IMR-90 (cell line): ENCODE measurements at regions not wholly inside any gene's neighbourhood (a gene's known extent, or its start where the extent isn't known, plus 50 kb on each side); places are given as distances from the start of the nearest gene placed in this dataset.

ENCODE experiments used
- ATAC-seq: fragments of 200-7000 bp; cut with Tn5 transposase; 2 replicates; pipeline ENCODE4 v1.9.1; 2020; ENCODE audit warnings: low read depth, mild to moderate bottlenecking, moderate library complexity
- BruUV-seq: library from RNA; stranded (reverse); fragments of 400-500 nt; replicated peaks from 2 replicates; lab custom pipeline; 2021; lab: Mats Ljungman, UMichigan
- CTCF ChIA-PET: fragments of 300-600 bp; formaldehyde crosslinking; extraction: SDS; loops from one replicate; lab custom pipeline; 2021; ENCODE audit warnings: antibody characterized with exemption; lab: Yijun Ruan, JAX
- POLR2A ChIA-PET: fragments of 300-600 bp; sonication (Branson Sonifier 250); formaldehyde crosslinking; loops from one replicate; lab custom pipeline; 2022; ENCODE audit warnings: antibody characterized with exemption; ENCODE audit not compliant: unreplicated experiment; lab: Charles Lee
- DNase-seq: peaks from one replicate; pipeline ENCODE4 v3.0.0; 2013
- H2AFZ ChIP-seq: replicated peaks from 2 replicates; pipeline ENCODE3; 2013; ENCODE audit warnings: low read length, mild to moderate bottlenecking; ENCODE audit not compliant: poor library complexity
- H2AK5ac ChIP-seq: 2 replicates; pipeline ENCODE4 v1.6.1; 2013; ENCODE audit warnings: low read depth, low read length, inconsistent platforms
- H2AK9ac ChIP-seq: replicated peaks from 2 replicates; pipeline ENCODE3; 2013; ENCODE audit warnings: mild to moderate bottlenecking, low read depth, low read length, moderate library complexity; ENCODE audit not compliant: poor library complexity
- H2BK120ac ChIP-seq: 2 replicates; pipeline ENCODE4 v1.6.1; 2013; ENCODE audit warnings: low read depth, low read length, inconsistent platforms
- H2BK15ac ChIP-seq: 3 replicates; pipeline ENCODE4 v1.6.1; 2013; ENCODE audit warnings: low read depth, low read length, inconsistent platforms
- H2BK20ac ChIP-seq: 2 replicates; pipeline ENCODE4 v1.6.1; 2013; ENCODE audit warnings: low read depth, mild to moderate bottlenecking, inconsistent platforms, low read length, moderate library complexity
- H2BK5ac ChIP-seq: 2 replicates; pipeline ENCODE4 v1.6.1; 2013; ENCODE audit warnings: mild to moderate bottlenecking, low read depth, low read length, inconsistent platforms; ENCODE audit not compliant: poor library complexity, severe bottlenecking
- H3K14ac ChIP-seq: replicated peaks from 2 replicates; pipeline ENCODE4 v1.6.1; 2013; ENCODE audit warnings: low read depth, low read length, inconsistent platforms
- H3K18ac ChIP-seq: 2 replicates; pipeline ENCODE4 v1.6.1; 2013; ENCODE audit warnings: low read depth, low read length, control low read depth
- H3K23ac ChIP-seq: 2 replicates; pipeline ENCODE4 v1.6.1; 2013; ENCODE audit warnings: low read depth, low read length, inconsistent platforms
- H3K27ac ChIP-seq: 2 replicates; pipeline ENCODE4 v1.5.1; 2013; ENCODE audit warnings: mild to moderate bottlenecking, control low read depth, low read length; ENCODE audit not compliant: insufficient read depth
- H3K27me3 ChIP-seq: 2 replicates; pipeline ENCODE4 v1.6.1; 2013; ENCODE audit warnings: low read length; ENCODE audit not compliant: control insufficient read depth, insufficient read depth
- H3K36me3 ChIP-seq: 2 replicates; pipeline ENCODE4 v1.6.1; 2013; ENCODE audit warnings: low read length, mixed read lengths; ENCODE audit not compliant: control insufficient read depth, insufficient read depth
- H3K4ac ChIP-seq: 2 replicates; pipeline ENCODE4 v1.6.1; 2013; ENCODE audit warnings: low read depth, low read length, inconsistent platforms
- H3K4me1 ChIP-seq: 2 replicates; pipeline ENCODE4 v1.6.1; 2013; ENCODE audit warnings: low read length, mixed read lengths; ENCODE audit not compliant: control insufficient read depth, insufficient read depth
- H3K4me2 ChIP-seq: 2 replicates; pipeline ENCODE4 v1.6.1; 2013; ENCODE audit warnings: low read depth, mild to moderate bottlenecking, control low read depth, low read length, moderate library complexity
- H3K4me3 ChIP-seq: 2 replicates; pipeline ENCODE4 v1.5.1; 2013; ENCODE audit warnings: low read depth, mild to moderate bottlenecking, control low read depth, low read length, moderate library complexity; ENCODE audit not compliant: insufficient read depth
- H3K56ac ChIP-seq: 2 replicates; pipeline ENCODE4 v1.6.1; 2013; ENCODE audit warnings: low read length, inconsistent platforms; ENCODE audit not compliant: insufficient read depth; ENCODE audit errors: extremely low read depth
- H3K79me1 ChIP-seq, 2 experiments: 2 replicates each; pipeline ENCODE4 v1.6.1; 2013; ENCODE audit warnings: low read length in 2 of 2, inconsistent platforms in 1 of 2, low read depth in 1 of 2
- H3K9ac ChIP-seq: 2 replicates; pipeline ENCODE4 v1.6.1; 2013; ENCODE audit warnings: low read depth, low read length, control low read depth
- H3K9me1 ChIP-seq: 2 replicates; pipeline ENCODE4 v1.6.1; 2013; ENCODE audit warnings: low read length, inconsistent platforms; ENCODE audit not compliant: insufficient read depth
- H3K9me3 ChIP-seq: 2 replicates; pipeline ENCODE4 v1.6.1; 2013; ENCODE audit warnings: low read length; ENCODE audit not compliant: control insufficient read depth, insufficient read depth
- H4K20me1 ChIP-seq: 2 replicates; pipeline ENCODE4 v1.6.1; 2013; ENCODE audit warnings: low read length, inconsistent platforms; ENCODE audit not compliant: insufficient read depth
- H4K5ac ChIP-seq: 2 replicates; pipeline ENCODE4 v1.6.1; 2013; ENCODE audit warnings: mild to moderate bottlenecking, low read depth, low read length, control low read depth
- H4K8ac ChIP-seq, 2 experiments: 2 replicates each; pipeline ENCODE4 v1.6.1; 2013; ENCODE audit warnings: low read depth in 2 of 2, low read length in 2 of 2, control low read depth in 1 of 2, inconsistent platforms in 1 of 2
- H4K91ac ChIP-seq: 2 replicates; pipeline ENCODE4 v1.6.1; 2013; ENCODE audit warnings: low read depth, low read length, inconsistent platforms; ENCODE audit not compliant: insufficient read depth
- CHD1 ChIP-seq: IDR thresholded peaks from 2 replicates; pipeline ENCODE4 v1.6.1; 2012; ENCODE audit warnings: low read depth, low read length, improper control_type of control experiment
- FOS ChIP-seq: fragments of 150-350 bp; IDR thresholded peaks from 2 replicates; pipeline ENCODE4 v1.6.1; 2016; ENCODE audit warnings: low read depth, low read length
- MAFK ChIP-seq: IDR thresholded peaks from 2 replicates; pipeline ENCODE4 v1.6.1; 2012; ENCODE audit warnings: low read depth, low read length, improper control_type of control experiment
- POLR2A ChIP-seq: IDR thresholded peaks from 2 replicates; pipeline ENCODE4 v1.6.1; 2012; ENCODE audit warnings: mild to moderate bottlenecking, low read depth, low read length
- RAD21 ChIP-seq: IDR thresholded peaks from 2 replicates; pipeline ENCODE4 v1.6.1; 2012; ENCODE audit warnings: low read length, improper control_type of control experiment
- RFX5 ChIP-seq: IDR thresholded peaks from 2 replicates; pipeline ENCODE4 v1.8.0; 2012; ENCODE audit warnings: low read depth, mild to moderate bottlenecking, low read length, moderate library complexity
- SMC3 ChIP-seq: fragments of 150-350 bp; IDR thresholded peaks from 2 replicates; pipeline ENCODE4 v1.6.1; 2016; ENCODE audit warnings: low read depth, mild to moderate bottlenecking, antibody characterized with exemption, low read length, moderate library complexity
- WGBS, 2 experiments: methylation state at CpG; one replicate each; pipeline versions ENCODE4 v1.1.5 to v1.1.7; 2013; ENCODE audit warnings: missing lambda C conversion rate in 2 of 2; ENCODE audit not compliant: insufficient read length in 1 of 2; ENCODE audit errors: extremely low coverage in 2 of 2; 5-methylcytosine and 5-hydroxymethylcytosine counted together
- dilution Hi-C: fragments of 300-500 bp; cut with HindIII; formaldehyde crosslinking; loops from one replicate; pipeline ENCODE4 v1.14.3; 2018; ENCODE audit warnings: low sequenced_read_pairs; ENCODE audit not compliant: unreplicated experiment
- in situ Hi-C: fragments of 300-500 bp; cut with MboI; formaldehyde crosslinking; loops from 3 replicates; pipeline ENCODE4 v1.14.3; 2019; ENCODE audit warnings: low sequenced_read_pairs, inconsistent platforms, mixed read lengths
- intact Hi-C: fragments of 100-400 bp; cut with micrococcal nuclease; formaldehyde crosslinking; loops from 2 replicates; pipeline ENCODE4 v1.10.0; 2022
- TF ChIP-seq, protein P1 (sequence below): fragments of 150-350 bp; IDR thresholded peaks from 2 replicates; pipeline ENCODE4 v1.6.1; 2016; ENCODE audit warnings: low read depth, mild to moderate bottlenecking, low read length, moderate library complexity, borderline replicate concordance
- TF ChIP-seq, protein P2 (sequence below): conservative IDR thresholded peaks from 2 replicates; pipeline ENCODE4 v1.5.1; 2012; ENCODE audit warnings: mild to moderate bottlenecking, low read depth, low read length, improper control_type of control experiment

DNA sequence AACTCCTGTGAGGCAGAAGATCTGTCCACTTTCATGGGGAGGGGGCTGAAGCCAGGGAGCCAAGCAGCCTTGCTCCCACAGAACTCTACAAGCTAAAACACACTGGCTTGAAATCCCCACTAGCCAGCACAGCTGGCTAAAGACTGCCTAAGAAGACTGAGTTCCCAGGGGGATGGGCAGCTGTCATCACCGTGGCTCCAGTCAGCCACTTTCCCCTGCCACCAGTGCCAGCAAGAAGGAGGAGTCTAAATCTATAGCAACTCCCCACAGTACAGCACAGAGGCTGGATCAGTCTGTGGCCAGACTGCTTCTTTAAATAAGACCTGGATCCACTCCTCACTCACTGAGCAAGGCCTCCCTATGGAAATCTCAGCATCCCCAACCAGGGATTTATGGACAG, 308.6 kb downstream of the FAM47B start:
- Histone ChIP-seq H4K91ac (no peak overlapping the region), H4K8ac (no peak overlapping the region), H2BK120ac (no peak overlapping the region), H3K9me1 (no peaks in the 10 kb centered on the region), H3K56ac (no peak overlapping the region), H3K79me1 (no peaks in the 10 kb centered on the region), H3K27ac (no peak overlapping the region), H3K4me3 (no peak overlapping the region), H3K9ac (no peak overlapping the region), H3K23ac (no peak overlapping the region), H3K14ac (no peak overlapping the region), H2AFZ (no peak overlapping the region), H2AK9ac (no peak overlapping the region), H2BK5ac (no peak overlapping the region), H4K5ac (no peak overlapping the region), H3K27me3 (no peaks in the 10 kb centered on the region; the same call in 1 of the 2 replicates), H2BK15ac (no peak overlapping the region), H3K4ac (no peak overlapping the region), H3K4me2 (no peak overlapping the region), H3K4me1 (no peaks in the 10 kb centered on the region), H3K9me3 (no peaks in the 10 kb centered on the region), H2BK20ac (no peak overlapping the region), H3K36me3 (no peaks in the 10 kb centered on the region), H2AK5ac (no peak overlapping the region), H4K20me1 (no peaks in the 10 kb centered on the region), H3K18ac (no peak overlapping the region)
- ChIA-PET CTCF (no interaction called here), POLR2A (no interaction called here)
- no TSS peak for BruUV-seq
- in situ Hi-C loops, result no loop called here
- no CpG with 5 or more reads among the region's 1 CpG for WGBS, 2 experiments
- no peak for DNase-seq
- no peak for ATAC-seq
- intact Hi-C loops, result no loop called here
- dilution Hi-C loops, result no loop called here
- TF ChIP-seq CHD1 (no peak), MAFK (no peak), POLR2A (no peak), SMC3 (no peak), RAD21 (no peak), FOS (no peak), RFX5 (no peak)
- TF ChIP-seq, protein P1, sequence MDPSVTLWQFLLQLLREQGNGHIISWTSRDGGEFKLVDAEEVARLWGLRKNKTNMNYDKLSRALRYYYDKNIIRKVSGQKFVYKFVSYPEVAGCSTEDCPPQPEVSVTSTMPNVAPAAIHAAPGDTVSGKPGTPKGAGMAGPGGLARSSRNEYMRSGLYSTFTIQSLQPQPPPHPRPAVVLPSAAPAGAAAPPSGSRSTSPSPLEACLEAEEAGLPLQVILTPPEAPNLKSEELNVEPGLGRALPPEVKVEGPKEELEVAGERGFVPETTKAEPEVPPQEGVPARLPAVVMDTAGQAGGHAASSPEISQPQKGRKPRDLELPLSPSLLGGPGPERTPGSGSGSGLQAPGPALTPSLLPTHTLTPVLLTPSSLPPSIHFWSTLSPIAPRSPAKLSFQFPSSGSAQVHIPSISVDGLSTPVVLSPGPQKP, result no peak
- TF ChIP-seq, protein P2, sequence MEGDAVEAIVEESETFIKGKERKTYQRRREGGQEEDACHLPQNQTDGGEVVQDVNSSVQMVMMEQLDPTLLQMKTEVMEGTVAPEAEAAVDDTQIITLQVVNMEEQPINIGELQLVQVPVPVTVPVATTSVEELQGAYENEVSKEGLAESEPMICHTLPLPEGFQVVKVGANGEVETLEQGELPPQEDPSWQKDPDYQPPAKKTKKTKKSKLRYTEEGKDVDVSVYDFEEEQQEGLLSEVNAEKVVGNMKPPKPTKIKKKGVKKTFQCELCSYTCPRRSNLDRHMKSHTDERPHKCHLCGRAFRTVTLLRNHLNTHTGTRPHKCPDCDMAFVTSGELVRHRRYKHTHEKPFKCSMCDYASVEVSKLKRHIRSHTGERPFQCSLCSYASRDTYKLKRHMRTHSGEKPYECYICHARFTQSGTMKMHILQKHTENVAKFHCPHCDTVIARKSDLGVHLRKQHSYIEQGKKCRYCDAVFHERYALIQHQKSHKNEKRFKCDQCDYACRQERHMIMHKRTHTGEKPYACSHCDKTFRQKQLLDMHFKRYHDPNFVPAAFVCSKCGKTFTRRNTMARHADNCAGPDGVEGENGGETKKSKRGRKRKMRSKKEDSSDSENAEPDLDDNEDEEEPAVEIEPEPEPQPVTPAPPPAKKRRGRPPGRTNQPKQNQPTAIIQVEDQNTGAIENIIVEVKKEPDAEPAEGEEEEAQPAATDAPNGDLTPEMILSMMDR, result no peak
